HG02885 (cell line): ENCODE measurements at regions not wholly inside any gene's neighbourhood (a gene's known extent, or its start where the extent isn't known, plus 50 kb on each side); places are given as distances from the start of the nearest gene placed in this dataset.

Experiments
- ATAC-seq: cut with Tn5 transposase; IDR thresholded peaks from one replicate; pipeline ENCODE4 v1.9.1; 2021; ENCODE audit warnings: mild to moderate bottlenecking; ENCODE audit not compliant: unreplicated experiment, poor library complexity

DNA sequence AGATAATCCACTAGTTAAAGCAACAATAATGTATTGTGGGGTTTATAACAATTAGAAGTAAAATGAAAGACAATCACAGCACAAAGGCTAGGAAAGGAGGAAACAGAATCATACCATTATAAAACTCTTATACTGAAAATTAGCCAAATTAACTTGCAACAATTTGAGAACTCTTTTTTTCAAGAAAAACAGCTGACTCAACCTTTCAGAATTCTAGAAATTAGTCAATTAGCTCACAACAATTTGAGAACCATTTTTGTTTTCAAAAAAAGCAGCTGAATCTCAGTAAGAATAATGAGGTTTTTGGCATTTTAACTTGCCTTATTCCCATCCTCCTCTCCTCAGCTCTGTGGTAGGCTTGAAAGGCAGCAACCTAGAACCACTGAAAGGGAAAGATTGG is 269.9 kb downstream of the NPR3 start:
- no peak for ATAC-seq

DNA sequence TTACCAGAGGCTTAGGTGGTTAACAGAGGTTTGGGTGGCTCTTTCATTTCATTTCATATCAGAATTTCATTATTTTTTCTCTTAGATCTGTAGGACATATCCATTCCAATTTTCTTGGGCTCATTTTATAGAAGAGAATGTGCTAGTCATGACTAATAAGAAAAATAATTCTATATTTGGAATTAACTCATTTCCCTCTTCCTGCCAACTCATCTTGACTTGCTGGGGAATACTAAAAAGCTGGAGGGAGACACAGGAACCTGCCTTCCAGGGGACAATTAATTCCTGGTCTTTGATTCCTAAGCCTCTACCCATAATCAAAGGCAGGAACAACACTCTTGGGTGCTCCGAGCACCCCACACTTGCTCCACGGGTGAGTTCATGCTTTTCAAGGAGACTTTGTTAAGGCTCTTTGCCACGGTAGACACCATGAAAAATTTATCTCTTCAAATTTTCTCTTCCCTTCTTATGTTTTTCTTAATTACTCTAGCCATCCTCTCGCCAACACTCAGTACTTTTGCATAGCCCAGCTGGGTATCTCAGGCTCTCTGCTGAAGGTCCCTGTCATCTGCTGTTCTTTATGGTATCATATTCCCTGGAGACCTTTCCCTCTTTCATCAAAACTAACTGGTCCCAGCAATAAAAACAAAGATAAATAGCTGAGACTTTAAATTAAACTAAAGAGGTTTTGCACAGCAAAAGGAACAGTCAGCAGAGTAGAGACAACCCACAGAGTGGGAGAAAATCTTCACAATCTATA is 273.9 kb downstream of the NPR3 start:
- no peak for ATAC-seq

DNA sequence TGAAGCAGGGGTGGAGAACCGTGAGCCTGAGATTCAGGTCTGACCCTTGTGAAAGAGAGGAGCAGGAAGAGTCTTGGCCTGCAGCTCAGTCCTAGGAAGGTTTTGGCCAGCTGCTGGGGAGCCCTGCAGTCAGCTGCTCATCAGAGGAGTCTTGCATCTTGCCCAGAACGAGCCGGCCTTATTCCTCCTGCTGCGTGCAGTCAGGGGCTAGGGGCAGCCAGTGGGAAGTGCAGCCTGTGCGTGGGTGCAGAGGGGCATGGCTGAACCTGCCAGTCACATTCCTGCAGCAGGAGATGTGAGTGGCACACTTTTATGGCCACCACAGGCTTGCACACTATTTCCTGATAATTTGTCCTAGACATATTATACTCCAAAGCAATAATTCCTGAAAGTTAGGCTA is 278.7 kb downstream of the NPR3 start:
- no peak for ATAC-seq

DNA sequence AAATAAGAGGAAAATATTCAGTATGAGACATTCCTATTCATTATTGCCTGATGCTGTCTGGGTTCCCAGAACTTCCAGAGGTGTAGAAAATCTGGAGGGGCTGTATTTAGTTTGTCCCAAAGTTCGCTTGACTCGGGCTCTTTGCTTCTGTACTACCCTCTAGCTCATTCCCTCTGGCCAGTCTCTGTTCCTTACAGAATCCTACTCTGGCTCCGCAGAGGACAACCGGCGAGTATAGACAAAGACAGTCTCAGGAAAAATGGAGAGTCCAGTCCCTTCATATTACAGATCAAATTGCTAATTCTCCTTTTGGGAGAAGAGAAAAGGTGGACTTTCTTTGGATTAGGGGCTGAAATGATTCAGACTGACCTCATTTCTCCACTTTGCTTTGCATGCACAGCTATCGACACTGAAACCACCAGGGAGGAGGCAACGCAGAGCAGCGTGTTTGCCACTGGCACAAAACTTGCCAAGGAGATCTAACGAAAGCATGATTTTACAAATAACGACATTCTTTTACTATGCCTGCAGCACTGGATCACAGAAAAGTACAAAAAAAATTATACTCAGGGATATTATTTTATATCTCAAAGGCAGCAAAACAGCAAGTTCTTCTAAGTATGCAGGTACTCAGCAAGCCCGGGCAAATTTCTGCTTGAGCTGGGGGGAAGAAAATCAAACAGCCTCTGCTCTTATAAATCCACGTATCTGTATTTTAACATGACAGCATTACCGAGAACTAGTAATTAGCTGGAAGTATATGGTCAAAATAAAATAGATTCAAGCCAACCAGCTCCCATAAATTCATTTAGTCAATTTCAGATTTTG is 279.7 kb downstream of the NPR3 start:
- no peak for ATAC-seq

DNA sequence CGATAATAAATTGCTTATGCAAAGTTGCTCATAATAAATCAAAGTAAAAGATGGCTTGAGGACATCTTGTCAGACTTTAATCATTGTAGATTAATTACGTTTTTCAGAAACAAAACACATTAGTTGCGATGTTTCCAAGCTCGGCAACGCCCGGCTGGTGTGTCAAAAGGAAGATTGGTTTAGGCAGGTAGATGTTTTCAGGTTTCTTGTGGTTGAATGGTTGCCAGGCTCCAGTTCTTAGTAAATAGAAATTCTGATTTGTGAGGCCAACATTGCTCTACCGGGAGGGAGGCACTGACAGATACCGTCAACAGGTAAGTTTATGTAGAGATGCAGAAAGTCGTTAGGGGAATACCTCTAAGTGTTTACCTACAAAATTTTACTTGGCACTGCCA is 280.3 kb downstream of the NPR3 start:
- ATAC-seq: no peak

DNA sequence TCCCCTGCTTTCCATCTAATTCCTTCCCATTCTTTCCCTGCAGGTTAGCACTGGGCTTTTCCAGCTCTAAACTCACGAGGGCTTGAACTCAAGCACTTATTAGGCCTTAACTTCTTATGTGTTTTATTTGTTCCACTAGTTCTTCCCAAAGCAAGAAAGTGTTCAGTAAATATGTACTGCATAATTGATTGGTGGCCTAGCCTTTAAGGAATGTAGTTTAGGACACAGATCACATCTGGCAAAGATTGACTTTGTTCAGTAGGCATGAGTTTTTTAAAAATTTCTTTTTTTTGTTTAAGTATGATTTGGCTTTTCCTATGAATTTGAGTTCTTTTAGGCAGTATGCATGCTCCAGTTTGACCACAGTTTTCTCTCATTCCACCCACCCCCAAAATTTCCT is 285.2 kb downstream of the NPR3 start:
- ATAC-seq: no peak

DNA sequence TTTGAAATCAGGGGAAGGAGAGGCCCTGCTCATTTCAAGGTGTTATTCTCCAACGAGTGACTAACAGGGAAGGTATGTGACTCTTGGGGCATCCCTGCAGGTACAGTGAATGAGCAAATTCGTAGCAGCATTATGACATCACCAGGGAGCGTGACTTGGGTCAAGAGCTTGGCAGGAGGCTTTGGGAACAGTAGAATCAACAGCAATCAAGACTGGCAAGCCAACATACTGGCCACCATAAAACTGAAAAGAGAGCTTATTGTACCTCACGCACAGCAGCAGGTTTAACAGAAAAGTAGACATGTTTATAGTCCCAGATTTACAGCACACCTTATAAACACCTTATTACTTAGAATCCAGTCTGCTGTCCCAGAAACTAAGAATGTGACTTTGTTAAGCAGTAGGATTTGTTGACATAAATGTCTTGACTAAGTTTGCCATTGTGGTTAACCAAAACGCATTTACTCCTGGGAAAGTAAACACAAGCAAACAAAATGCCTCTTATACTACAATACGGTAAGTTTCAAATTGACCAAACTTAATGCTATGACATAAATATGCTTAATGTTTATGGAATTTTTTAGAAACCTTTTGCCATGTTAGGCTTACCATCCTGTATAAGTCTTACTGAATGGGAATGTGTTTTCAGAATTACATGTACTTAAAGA is 297.8 kb downstream of the NPR3 start:
- ATAC-seq: no peak

DNA sequence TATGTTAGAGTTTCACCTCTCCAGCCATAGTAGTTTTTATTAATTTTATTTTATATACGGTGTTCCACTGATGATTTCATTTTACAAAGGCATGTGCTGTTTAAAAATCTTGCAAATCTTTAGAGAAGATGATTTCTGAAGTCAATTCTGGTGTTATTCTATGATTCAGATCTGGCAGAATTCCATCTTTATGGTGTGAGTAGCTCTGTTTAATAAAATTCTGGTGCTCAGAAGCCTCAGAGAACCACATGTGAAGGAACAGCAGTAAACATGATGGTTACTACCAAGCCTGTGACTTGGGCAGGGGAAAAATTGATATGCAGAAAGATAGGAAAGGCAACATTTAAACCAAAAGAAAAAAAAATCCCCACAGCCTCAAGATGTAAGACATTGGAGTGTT is 299.7 kb downstream of the NPR3 start:
- ATAC-seq: no peak

DNA sequence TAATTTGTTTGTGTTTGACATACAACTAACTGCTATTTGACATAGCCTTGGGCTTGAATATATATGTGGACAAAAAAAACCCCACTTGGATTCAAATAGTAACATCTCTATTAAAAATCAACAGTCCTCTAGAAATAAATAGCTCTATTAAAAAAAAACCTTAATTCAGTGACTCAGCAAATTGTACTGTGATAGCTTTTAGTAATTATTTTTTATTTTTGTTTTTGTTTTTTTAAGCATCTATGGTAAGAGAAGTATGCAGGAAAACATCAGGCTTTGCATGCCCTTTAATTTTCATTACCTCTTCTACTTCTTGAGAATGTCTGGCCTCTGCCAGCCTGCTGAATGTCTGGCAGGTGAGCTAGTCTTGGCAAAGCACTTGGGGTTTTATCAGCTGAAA is 300.7 kb downstream of the NPR3 start:
- ATAC-seq: no peak

DNA sequence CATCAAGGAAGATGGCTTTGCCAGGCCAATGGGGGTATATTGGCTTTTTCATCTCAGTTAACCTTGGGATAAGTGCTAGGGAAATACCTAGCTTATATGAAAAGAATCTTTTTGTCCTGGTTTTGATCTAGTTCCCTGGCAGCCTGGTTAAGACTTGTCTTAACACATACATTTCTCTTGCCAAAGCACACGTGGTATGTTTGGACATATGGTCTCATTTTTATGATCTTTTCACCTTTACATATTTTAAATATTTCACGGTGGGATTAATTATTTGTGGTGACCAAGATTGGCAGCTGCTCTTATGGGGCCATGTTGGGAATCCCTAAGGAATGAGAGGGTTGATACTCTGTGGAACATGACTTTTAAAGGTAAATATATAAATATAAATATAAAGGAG is 312.5 kb downstream of the NPR3 start:
- ATAC-seq: no peak

DNA sequence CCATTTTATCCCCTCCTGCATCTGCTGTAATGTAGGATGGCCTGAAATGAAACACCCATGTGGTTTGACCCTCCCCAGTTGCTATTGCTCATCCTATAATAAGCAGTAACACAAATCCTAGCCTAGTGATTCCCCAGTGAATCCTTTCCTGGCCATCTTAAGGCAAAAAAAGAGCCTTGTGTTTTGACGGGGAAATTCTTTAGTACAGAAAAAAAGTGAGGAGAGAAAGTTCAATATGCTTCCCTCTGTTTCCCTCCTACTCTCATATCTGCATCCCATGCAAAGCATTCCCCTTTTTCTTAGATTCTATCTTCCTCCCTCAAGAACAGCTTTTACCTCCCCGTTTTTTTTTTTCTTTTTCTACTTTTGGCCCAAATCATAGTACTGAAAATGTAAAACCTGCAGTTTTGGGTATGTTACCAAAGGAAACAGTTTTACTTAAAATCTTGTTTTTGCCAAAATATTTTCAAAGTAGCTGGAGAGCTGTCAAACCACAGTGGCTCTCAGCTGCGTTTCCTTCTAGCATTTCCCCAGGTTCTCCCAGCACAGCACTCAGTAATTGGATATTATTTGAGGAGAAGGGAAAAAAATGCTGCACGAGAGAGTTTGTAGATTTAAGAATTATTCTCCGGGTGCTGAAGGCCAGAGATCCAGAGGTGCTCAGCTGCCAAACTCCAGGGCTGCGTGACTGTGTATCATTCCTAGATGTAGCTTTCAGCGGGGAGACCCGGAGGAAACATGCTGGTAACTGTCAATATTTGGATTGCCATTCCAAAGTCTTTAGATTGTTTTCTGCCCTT is 321.4 kb downstream of the NPR3 start:
- ATAC-seq: no peak

DNA sequence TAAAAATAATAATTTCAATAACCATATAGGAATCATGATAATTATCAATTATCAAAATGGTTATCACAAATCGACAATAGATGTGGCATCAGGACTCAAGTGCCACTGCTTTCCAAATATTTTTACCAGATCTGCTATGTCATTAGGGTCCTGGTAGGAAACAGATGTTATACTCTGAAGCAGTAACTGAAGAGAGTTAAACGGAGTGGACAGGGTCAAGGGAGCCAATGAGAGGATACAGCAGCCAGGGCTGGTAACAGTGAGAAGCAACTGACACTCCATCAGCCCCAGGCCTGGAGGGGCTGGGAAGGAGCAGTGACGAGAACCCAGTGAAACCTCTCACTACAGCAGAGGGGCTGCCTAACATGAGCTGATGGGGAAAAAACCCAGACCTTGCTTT is 322.4 kb downstream of the NPR3 start:
- ATAC-seq: no peak

DNA sequence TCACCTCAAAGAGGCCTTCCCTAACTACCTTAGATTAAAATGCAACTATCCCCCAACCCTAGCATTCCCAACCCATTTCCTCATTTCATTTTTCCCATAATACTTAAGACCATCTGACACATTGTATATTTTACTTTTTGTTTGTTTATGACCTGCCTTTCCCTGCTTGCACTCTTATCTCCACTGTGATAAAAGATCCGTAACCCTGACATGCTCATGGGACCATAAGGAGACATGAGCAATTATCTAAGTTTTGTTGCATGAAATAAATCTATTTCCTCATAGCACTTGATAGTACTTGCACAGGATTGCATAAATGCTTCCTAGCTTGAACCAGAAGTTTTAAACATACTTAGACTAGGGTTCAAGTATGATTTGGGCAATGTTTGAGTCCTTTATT is 323.7 kb downstream of the NPR3 start:
- ATAC-seq: no peak

DNA sequence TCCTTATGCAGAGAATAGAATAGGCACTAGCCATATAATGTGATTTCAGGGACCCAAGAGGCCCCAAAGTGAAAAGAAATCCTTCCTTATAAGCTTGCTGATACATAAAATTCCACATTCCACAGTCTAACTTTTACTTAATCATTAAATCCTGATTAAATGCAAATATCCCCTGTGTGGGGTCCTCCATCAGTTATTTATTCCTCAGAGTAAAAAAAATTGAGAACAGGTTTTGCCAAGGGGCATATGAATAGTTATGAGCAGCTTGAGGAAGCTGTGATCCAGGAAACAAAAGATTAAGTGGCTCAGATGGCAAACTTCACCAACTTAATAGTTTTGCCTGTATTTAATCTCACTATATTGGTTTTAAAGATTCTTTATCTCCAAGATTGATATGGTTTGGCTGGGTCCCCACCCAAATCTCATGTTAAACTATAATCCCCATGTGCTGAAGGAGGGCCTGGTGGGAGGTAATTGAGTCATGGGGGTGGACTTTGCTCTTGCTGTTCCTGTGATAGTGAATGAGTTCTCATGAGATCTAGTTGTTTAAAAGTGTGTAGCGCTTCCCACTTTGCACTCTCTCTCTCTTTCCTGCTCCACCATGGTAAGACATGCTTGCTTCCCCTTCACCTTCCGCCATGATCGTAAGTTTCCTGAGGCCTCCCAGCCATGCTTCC is 324.9 kb downstream of the NPR3 start:
- ATAC-seq: no peak

DNA sequence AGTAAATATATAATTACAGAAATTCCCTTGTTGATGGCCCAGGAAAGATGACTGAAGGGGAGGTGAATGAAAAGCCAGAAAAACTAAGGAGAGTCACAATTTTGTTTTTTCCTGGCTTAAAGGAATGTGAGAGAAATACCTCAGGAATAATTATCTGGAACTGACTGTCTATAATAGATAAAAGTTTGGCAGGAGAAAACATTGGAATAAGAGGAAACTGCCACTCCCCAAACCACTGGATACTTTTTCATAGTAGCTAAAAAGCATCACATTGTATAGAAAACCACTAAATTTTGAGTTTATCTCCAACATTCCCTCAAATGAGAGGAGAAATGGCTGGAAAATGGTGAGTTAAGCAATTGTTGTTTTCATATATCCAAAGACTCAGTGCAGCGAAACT is 326.0 kb downstream of the NPR3 start:
- no peak for ATAC-seq

DNA sequence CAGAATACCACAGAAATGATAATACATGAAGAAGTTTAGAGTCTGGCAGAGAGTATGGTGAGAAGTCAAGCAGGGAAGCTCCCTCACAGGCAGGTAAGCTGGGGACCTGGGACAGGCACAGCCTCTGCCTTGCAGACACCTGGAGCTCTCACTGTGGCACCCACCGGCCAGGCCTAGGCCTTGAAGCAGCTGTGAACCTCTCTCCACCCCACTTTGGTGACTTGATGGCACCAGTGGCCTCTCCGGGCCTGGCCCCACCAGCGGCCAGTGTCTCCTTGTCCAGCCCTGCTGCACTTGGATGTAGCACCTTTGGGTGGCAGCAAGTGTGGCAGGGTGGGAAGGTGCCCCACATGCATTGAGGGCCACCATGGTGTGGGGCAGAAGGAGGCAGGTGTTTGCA is 330.5 kb downstream of the NPR3 start:
- ATAC-seq: no peak

DNA sequence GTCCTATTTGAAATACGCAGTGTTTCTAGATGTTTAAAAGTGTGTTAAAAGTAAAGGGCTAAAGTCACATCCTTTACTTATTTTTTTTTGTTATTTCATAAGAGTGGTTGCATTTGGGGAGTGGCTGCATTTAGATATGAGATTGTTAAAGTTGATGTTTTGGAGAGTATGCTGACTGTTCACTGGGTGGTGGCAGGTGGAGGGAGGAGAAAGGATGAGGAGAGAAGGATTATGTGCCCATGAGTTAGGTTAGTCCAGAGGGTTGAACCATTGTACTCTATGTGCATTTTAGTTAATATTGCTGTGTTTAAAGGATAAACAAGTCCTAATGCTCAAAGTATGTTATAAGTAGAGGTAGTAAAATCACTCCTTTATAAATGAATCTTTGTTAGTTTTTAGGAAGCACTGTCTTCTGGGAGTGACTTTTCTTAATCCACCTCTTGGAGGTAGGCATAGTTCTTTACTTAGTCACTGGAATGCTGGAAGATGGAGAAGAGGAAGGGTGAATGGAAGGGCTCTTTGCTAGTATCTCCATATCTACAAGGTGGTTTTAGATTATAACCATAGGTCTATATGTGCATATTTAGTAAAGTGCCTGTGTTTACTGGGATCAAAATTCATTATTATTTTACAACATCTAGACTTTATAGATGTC is 332.3 kb downstream of the NPR3 start:
- no peak for ATAC-seq

DNA sequence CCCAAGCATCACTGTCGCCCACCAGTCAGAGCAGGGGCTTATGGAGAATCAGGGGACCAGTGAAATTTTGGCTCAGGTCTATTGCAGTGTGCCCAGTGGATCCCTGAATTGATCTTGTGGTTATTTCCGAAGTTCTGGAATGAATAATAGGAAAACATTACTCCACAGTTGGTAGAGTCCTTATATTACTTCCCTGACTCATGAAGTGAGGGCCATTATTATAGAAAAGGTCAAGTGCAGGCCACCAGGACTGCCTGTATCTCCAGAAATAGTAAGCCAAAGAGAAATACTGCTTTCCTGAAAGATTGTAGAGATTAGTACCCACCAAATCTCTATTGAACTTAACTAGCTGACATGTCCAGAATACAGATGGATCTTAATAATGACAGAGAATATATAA is 335.0 kb downstream of the NPR3 start:
- no peak for ATAC-seq

DNA sequence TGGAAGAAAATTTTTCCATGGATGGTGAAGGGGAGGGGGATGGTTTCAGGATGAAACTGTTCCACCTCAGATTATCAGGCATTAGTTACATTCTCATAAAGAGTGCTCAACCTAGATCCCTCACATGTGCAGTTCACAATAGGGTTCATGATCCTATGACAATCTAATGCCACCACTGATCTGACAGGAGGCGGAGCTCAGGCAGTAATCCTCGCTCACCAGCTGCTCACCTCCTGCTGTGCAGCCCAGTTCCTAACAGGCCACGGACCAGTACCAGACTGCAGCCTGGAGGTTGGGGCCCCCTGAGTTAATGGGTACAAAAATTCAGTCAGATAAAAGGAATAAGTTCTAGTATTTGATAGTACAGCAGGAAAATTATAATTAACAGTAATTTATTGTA is 337.2 kb downstream of the NPR3 start:
- ATAC-seq: no peak

DNA sequence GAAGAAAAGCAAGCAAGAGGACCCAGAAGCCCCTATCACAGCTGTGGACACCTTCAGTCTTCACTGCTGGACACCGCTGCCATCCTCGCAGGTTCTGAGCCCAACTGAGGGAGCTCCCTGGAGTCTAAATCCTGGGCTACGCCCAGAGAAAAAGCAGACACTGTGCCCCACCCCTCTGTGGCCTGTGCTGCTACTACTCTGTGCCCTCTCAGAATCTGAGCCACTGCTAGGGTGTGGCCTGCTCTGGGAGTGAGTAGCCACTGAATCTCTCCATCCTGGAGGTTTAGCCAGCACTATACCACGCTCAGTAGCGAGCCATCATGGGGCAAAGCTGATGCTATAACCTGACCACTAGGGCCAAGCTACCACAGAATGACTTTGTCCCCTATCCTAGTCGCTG is 338.2 kb downstream of the NPR3 start:
- no peak for ATAC-seq
